K562 (cell line): ENCODE measurements at regions not wholly inside any gene's neighbourhood (a gene's known extent, or its start where the extent isn't known, plus 50 kb on each side); places are given as distances from the start of the nearest gene placed in this dataset.

Experiments
- ATAC-seq: fragments of 200-7000 bp; cut with Tn5 transposase; 3 replicates; pipeline ENCODE4 v1.9.1; 2020; ENCODE audit warnings: moderate library complexity
- BruUV-seq: library from RNA; stranded (reverse); fragments of 400-500 nt; replicated peaks from 2 replicates; lab custom pipeline; 2021; lab: Mats Ljungman, UMichigan
- CTCF ChIA-PET: fragments of 300-600 bp; formaldehyde crosslinking; extraction: SDS; loops from one replicate; lab custom pipeline; 2021; ENCODE audit warnings: low intra/inter-chr PET ratio; lab: Yijun Ruan, JAX
- POLR2A ChIA-PET: fragments of 300-600, 350-650 bp; sonication (Branson Sonifier 250); formaldehyde crosslinking; extraction: SDS; loops from one replicate; lab custom pipeline; 2021; ENCODE audit warnings: antibody characterized with exemption, inconsistent platforms; lab: Yijun Ruan, JAX
- DNase-seq, 4 experiments: peaks; one replicate each; pipeline versions ENCODE4 v3.0.0 to v3.0.0-alpha.2; 2011 to 2018; ENCODE audit warnings: low spot score in 3 of 4, mixed read lengths in 3 of 4; ENCODE audit errors: extremely low read depth in 1 of 4
- FAIRE-seq: peaks from 2 replicates; lab custom pipeline; 2011; peaks lifted over from hg19 to GRCh38; lab: Jason Lieb, UNC
- H2AFZ ChIP-seq: 2 replicates; pipeline ENCODE4 v1.6.0; 2011; ENCODE audit warnings: low read depth, low read length, control low read depth, inconsistent platforms
- H3K27ac ChIP-seq: fragments of 200-600 bp; 3 replicates; pipeline ENCODE4 v1.8.0; 2011; ENCODE audit warnings: low read depth, mild to moderate bottlenecking, control low read depth, inconsistent platforms, low read length, moderate library complexity, mixed read lengths; ENCODE audit errors: extremely low read depth
- H3K27me3 ChIP-seq, 2 experiments: fragments of 300-600 bp in 1 of 2; 2 replicates in 1 of 2; 3 replicates in 1 of 2; pipeline versions ENCODE4 v1.6.0 to v1.8.0; 2011; ENCODE audit warnings: inconsistent platforms in 2 of 2, low read length in 2 of 2, mild to moderate bottlenecking in 1 of 2, mixed read lengths in 1 of 2, moderate library complexity in 1 of 2; ENCODE audit not compliant: control insufficient read depth in 2 of 2, insufficient read depth in 2 of 2
- H3K36me3 ChIP-seq: fragments of 300-600 bp; 3 replicates; pipeline ENCODE4 v1.8.0; 2011; ENCODE audit warnings: mild to moderate bottlenecking, low read length, inconsistent platforms; ENCODE audit not compliant: control insufficient read depth, insufficient read depth
- H3K4me1 ChIP-seq, 2 experiments: fragments of 200-600 bp in 1 of 2; replicated peaks in 1 of 2; 2 replicates in 1 of 2; 3 replicates in 1 of 2; pipeline versions ENCODE4 v1.5.1 to v1.8.0; 2011; ENCODE audit warnings: inconsistent platforms in 2 of 2, low read length in 2 of 2, mild to moderate bottlenecking in 1 of 2, mixed read lengths in 1 of 2, moderate library complexity in 1 of 2; ENCODE audit not compliant: control insufficient read depth in 2 of 2, insufficient read depth in 2 of 2
- H3K4me2 ChIP-seq: 2 replicates; pipeline ENCODE4 v1.6.1; 2011; ENCODE audit warnings: low read length, control low read depth, inconsistent platforms, mixed read lengths; ENCODE audit not compliant: insufficient read depth
- H3K4me3 ChIP-seq: fragments of 200-600 bp; sonication (generic), shearing (Covaris generic); 2 replicates; pipeline ENCODE4 v1.5.1; 2016; ENCODE audit warnings: control low read depth, inconsistent platforms
- H3K79me2 ChIP-seq: fragments of 200-600 bp; 3 replicates; pipeline ENCODE4 v1.8.0; 2011; ENCODE audit warnings: low read length, inconsistent platforms; ENCODE audit not compliant: control insufficient read depth, insufficient read depth
- H3K9ac ChIP-seq, 2 experiments: 2 replicates each; pipeline versions ENCODE4 v1.6.0 to v1.6.1; 2011; ENCODE audit warnings: low read depth in 2 of 2, low read length in 2 of 2, control low read depth in 1 of 2, inconsistent platforms in 1 of 2, mild to moderate bottlenecking in 1 of 2, mixed read lengths in 1 of 2; ENCODE audit not compliant: insufficient read depth in 1 of 2
- H3K9me1 ChIP-seq: one replicate; pipeline ENCODE4 v1.6.0; 2011; ENCODE audit warnings: inconsistent platforms, mild to moderate bottlenecking, low read length, moderate library complexity; ENCODE audit not compliant: control insufficient read depth, insufficient read depth
- H3K9me3 ChIP-seq: replicated peaks from 2 replicates; pipeline ENCODE4 v1.5.1; 2011; ENCODE audit warnings: low read depth, low read length, inconsistent platforms; ENCODE audit not compliant: control insufficient read depth, insufficient read depth
- H4K20me1 ChIP-seq: replicated peaks from 2 replicates; pipeline ENCODE4 v1.6.1; 2011; ENCODE audit warnings: low read length, inconsistent platforms, mixed read lengths; ENCODE audit not compliant: control insufficient read depth, insufficient read depth
- AFF4 ChIP-seq: sonication (generic); formaldehyde crosslinking; IDR thresholded peaks from 2 replicates; pipeline ENCODE4 v1.8.0; 2023; ENCODE audit warnings: mild to moderate bottlenecking, missing genetic modification reagents
- E4F1 ChIP-seq: fragments of 250-450 bp; sonication (Bioruptor Pico); IDR thresholded peaks from 2 replicates; pipeline ENCODE4 v1.5.0; 2021; ENCODE audit warnings: mild to moderate bottlenecking, borderline replicate concordance
- KLF10 ChIP-seq: fragments of 250-450 bp; sonication (Bioruptor Pico); IDR thresholded peaks from 2 replicates; pipeline ENCODE4 v1.6.1; 2021; ENCODE audit warnings: matching md5 sums
- SRSF3 ChIP-seq: fragments of 200-400 bp; formaldehyde crosslinking; IDR thresholded peaks from 2 replicates; pipeline ENCODE4 v1.6.1; 2016; ENCODE audit warnings: mild to moderate bottlenecking, low read length, moderate library complexity; ENCODE audit not compliant: insufficient read depth
- TRIM28 ChIP-seq: fragments of 450-650 bp; IDR thresholded peaks from 2 replicates; pipeline ENCODE4 v1.6.1; 2017
- ZNF134 ChIP-seq: fragments of 250-450 bp; sonication (Bioruptor Pico); conservative IDR thresholded peaks from 2 replicates; pipeline ENCODE4 v1.4.0; 2020
- WGBS: fragments of 100-300 bp; shearing (Covaris generic); methylation state at CpG from one replicate; pipeline ENCODE4 v1.1.6; 2016; ENCODE audit warnings: low coverage, mixed read lengths; ENCODE audit not compliant: insufficient coverage; ENCODE audit errors: missing lambda C conversion rate; 5-methylcytosine and 5-hydroxymethylcytosine counted together
- in situ Hi-C: fragments of 300-500 bp; cut with MboI; formaldehyde crosslinking; loops from 4 replicates; pipeline ENCODE4 v1.15.0; 2018; ENCODE audit warnings: inconsistent platforms, mixed read lengths
- intact Hi-C: fragments of 100-400 bp; cut with micrococcal nuclease; formaldehyde crosslinking; loops from 2 replicates; pipeline ENCODE4 v1.14.2; 2022
- TF ChIP-seq, protein P1 (sequence below): IDR thresholded peaks from 2 replicates; pipeline ENCODE4 v1.6.1; 2016; ENCODE audit warnings: missing genetic modification characterization, missing compliant biosample characterization

DNA sequence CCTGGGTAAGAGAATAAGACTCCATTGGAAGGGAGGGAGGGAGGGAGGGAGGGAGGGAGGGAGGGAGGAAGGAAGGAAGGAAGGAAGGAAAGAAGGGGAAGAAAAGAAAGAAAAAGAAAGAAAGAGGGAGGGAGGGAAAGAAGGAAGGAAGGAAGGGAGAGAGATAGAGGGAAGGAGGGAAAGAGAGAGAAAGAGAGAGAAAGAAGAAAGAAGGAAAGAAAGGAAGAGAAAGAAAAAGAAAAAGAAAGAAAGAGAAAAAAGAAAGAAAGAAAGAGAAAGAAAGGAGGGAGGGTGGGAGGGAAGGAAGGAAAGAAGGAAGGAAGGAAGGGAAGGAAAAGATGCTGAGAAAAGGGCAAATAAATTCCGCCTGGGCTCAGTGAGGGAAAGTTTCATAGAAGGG lies 74.7 kb upstream of the IFNAR2 start:
- Histone ChIP-seq H3K9ac (no peak overlapping the region), H3K27me3 (peaks cover 20 to 35% of the 10 kb centered on the region in 2 experiments), H3K4me2 (no peak overlapping the region), H3K27ac (no peak overlapping the region), H3K4me1 (peaks cover 0 to 4% of the 10 kb centered on the region in 2 experiments; a peak in 1 of 5 replicates), H3K36me3 (no peaks in the 10 kb centered on the region), H3K9me1 (no peaks in the 10 kb centered on the region), H3K4me3 (no peak overlapping the region), H3K9me3 (no peaks in the 10 kb centered on the region; the same call in 1 of the 2 replicates), H2AFZ (no peak overlapping the region), H3K79me2 (no peaks in the 10 kb centered on the region), H4K20me1 (no peaks in the 10 kb centered on the region)
- ChIA-PET CTCF (no interaction called here), POLR2A (interaction anchor here (0.6 kb wide), 1 partner anchor 16 kb away, joined by 3 read pairs; no protein-coding TSS in a partner anchor)
- FAIRE-seq (no peak), DNase-seq (no peak), ATAC-seq (no peak)
- TF ChIP-seq, protein P1, sequence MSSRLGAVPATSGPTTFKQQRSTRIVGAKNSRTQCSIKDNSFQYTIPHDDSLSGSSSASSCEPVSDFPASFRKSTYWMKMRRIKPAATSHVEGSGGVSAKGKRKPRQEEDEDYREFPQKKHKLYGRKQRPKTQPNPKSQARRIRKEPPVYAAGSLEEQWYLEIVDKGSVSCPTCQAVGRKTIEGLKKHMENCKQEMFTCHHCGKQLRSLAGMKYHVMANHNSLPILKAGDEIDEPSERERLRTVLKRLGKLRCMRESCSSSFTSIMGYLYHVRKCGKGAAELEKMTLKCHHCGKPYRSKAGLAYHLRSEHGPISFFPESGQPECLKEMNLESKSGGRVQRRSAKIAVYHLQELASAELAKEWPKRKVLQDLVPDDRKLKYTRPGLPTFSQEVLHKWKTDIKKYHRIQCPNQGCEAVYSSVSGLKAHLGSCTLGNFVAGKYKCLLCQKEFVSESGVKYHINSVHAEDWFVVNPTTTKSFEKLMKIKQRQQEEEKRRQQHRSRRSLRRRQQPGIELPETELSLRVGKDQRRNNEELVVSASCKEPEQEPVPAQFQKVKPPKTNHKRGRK (tag) = peak; percentile 79; the same call in 1 of the 2 replicates
- TF ChIP-seq TRIM28 = no peak
- TF ChIP-seq E4F1 (CRISPR knock-in tag) = no peak
- no peak for TF ChIP-seq AFF4 (CRISPR knock-in tag)
- no peak for TF ChIP-seq ZNF134 (CRISPR knock-in tag)
- TF ChIP-seq KLF10 (CRISPR knock-in tag) = no peak
- TF ChIP-seq SRSF3 = no peak
- intact Hi-C loops (no loop called here), in situ Hi-C loops (no loop called here)
- no CpG with 5 or more reads among the region's 1 CpG for WGBS
- BruUV-seq = no TSS peak
